IMR-90 (cell line): ENCODE measurements at regions not wholly inside any gene's neighbourhood (a gene's known extent, or its start where the extent isn't known, plus 50 kb on each side); places are given as distances from the start of the nearest gene placed in this dataset.
"Not testable (repeated sequence)": the region's sequence is repeated elsewhere in the genome, so short reads cannot be mapped to it uniquely, and the experiment has no call there.

Source experiments
- ATAC-seq: fragments of 200-7000 bp; cut with Tn5 transposase; 2 replicates; pipeline ENCODE4 v1.9.1; 2020; ENCODE audit warnings: low read depth, mild to moderate bottlenecking, moderate library complexity
- BruUV-seq: library from RNA; stranded (reverse); fragments of 400-500 nt; replicated peaks from 2 replicates; lab custom pipeline; 2021; lab: Mats Ljungman, UMichigan
- CTCF ChIA-PET: fragments of 300-600 bp; formaldehyde crosslinking; extraction: SDS; loops from one replicate; lab custom pipeline; 2021; ENCODE audit warnings: antibody characterized with exemption; lab: Yijun Ruan, JAX
- POLR2A ChIA-PET: fragments of 300-600 bp; sonication (Branson Sonifier 250); formaldehyde crosslinking; loops from one replicate; lab custom pipeline; 2022; ENCODE audit warnings: antibody characterized with exemption; ENCODE audit not compliant: unreplicated experiment; lab: Charles Lee
- DNase-seq: peaks from one replicate; pipeline ENCODE4 v3.0.0; 2013
- H2AFZ ChIP-seq: replicated peaks from 2 replicates; pipeline ENCODE3; 2013; ENCODE audit warnings: low read length, mild to moderate bottlenecking; ENCODE audit not compliant: poor library complexity
- H2AK5ac ChIP-seq: 2 replicates; pipeline ENCODE4 v1.6.1; 2013; ENCODE audit warnings: low read depth, low read length, inconsistent platforms
- H2AK9ac ChIP-seq: replicated peaks from 2 replicates; pipeline ENCODE3; 2013; ENCODE audit warnings: mild to moderate bottlenecking, low read depth, low read length, moderate library complexity; ENCODE audit not compliant: poor library complexity
- H2BK120ac ChIP-seq: 2 replicates; pipeline ENCODE4 v1.6.1; 2013; ENCODE audit warnings: low read depth, low read length, inconsistent platforms
- H2BK15ac ChIP-seq: 3 replicates; pipeline ENCODE4 v1.6.1; 2013; ENCODE audit warnings: low read depth, low read length, inconsistent platforms
- H2BK20ac ChIP-seq: 2 replicates; pipeline ENCODE4 v1.6.1; 2013; ENCODE audit warnings: low read depth, mild to moderate bottlenecking, inconsistent platforms, low read length, moderate library complexity
- H2BK5ac ChIP-seq: 2 replicates; pipeline ENCODE4 v1.6.1; 2013; ENCODE audit warnings: mild to moderate bottlenecking, low read depth, low read length, inconsistent platforms; ENCODE audit not compliant: poor library complexity, severe bottlenecking
- H3K14ac ChIP-seq: replicated peaks from 2 replicates; pipeline ENCODE4 v1.6.1; 2013; ENCODE audit warnings: low read depth, low read length, inconsistent platforms
- H3K18ac ChIP-seq: 2 replicates; pipeline ENCODE4 v1.6.1; 2013; ENCODE audit warnings: low read depth, low read length, control low read depth
- H3K23ac ChIP-seq: 2 replicates; pipeline ENCODE4 v1.6.1; 2013; ENCODE audit warnings: low read depth, low read length, inconsistent platforms
- H3K27ac ChIP-seq: 2 replicates; pipeline ENCODE4 v1.5.1; 2013; ENCODE audit warnings: mild to moderate bottlenecking, control low read depth, low read length; ENCODE audit not compliant: insufficient read depth
- H3K27me3 ChIP-seq: 2 replicates; pipeline ENCODE4 v1.6.1; 2013; ENCODE audit warnings: low read length; ENCODE audit not compliant: control insufficient read depth, insufficient read depth
- H3K36me3 ChIP-seq: 2 replicates; pipeline ENCODE4 v1.6.1; 2013; ENCODE audit warnings: low read length, mixed read lengths; ENCODE audit not compliant: control insufficient read depth, insufficient read depth
- H3K4ac ChIP-seq: 2 replicates; pipeline ENCODE4 v1.6.1; 2013; ENCODE audit warnings: low read depth, low read length, inconsistent platforms
- H3K4me1 ChIP-seq: 2 replicates; pipeline ENCODE4 v1.6.1; 2013; ENCODE audit warnings: low read length, mixed read lengths; ENCODE audit not compliant: control insufficient read depth, insufficient read depth
- H3K4me2 ChIP-seq: 2 replicates; pipeline ENCODE4 v1.6.1; 2013; ENCODE audit warnings: low read depth, mild to moderate bottlenecking, control low read depth, low read length, moderate library complexity
- H3K4me3 ChIP-seq: 2 replicates; pipeline ENCODE4 v1.5.1; 2013; ENCODE audit warnings: low read depth, mild to moderate bottlenecking, control low read depth, low read length, moderate library complexity; ENCODE audit not compliant: insufficient read depth
- H3K56ac ChIP-seq: 2 replicates; pipeline ENCODE4 v1.6.1; 2013; ENCODE audit warnings: low read length, inconsistent platforms; ENCODE audit not compliant: insufficient read depth; ENCODE audit errors: extremely low read depth
- H3K79me1 ChIP-seq, 2 experiments: 2 replicates each; pipeline ENCODE4 v1.6.1; 2013; ENCODE audit warnings: low read length in 2 of 2, inconsistent platforms in 1 of 2, low read depth in 1 of 2
- H3K9ac ChIP-seq: 2 replicates; pipeline ENCODE4 v1.6.1; 2013; ENCODE audit warnings: low read depth, low read length, control low read depth
- H3K9me1 ChIP-seq: 2 replicates; pipeline ENCODE4 v1.6.1; 2013; ENCODE audit warnings: low read length, inconsistent platforms; ENCODE audit not compliant: insufficient read depth
- H3K9me3 ChIP-seq: 2 replicates; pipeline ENCODE4 v1.6.1; 2013; ENCODE audit warnings: low read length; ENCODE audit not compliant: control insufficient read depth, insufficient read depth
- H4K20me1 ChIP-seq: 2 replicates; pipeline ENCODE4 v1.6.1; 2013; ENCODE audit warnings: low read length, inconsistent platforms; ENCODE audit not compliant: insufficient read depth
- H4K5ac ChIP-seq: 2 replicates; pipeline ENCODE4 v1.6.1; 2013; ENCODE audit warnings: mild to moderate bottlenecking, low read depth, low read length, control low read depth
- H4K8ac ChIP-seq, 2 experiments: 2 replicates each; pipeline ENCODE4 v1.6.1; 2013; ENCODE audit warnings: low read depth in 2 of 2, low read length in 2 of 2, control low read depth in 1 of 2, inconsistent platforms in 1 of 2
- H4K91ac ChIP-seq: 2 replicates; pipeline ENCODE4 v1.6.1; 2013; ENCODE audit warnings: low read depth, low read length, inconsistent platforms; ENCODE audit not compliant: insufficient read depth
- WGBS, 2 experiments: methylation state at CpG; one replicate each; pipeline versions ENCODE4 v1.1.5 to v1.1.7; 2013; ENCODE audit warnings: missing lambda C conversion rate in 2 of 2; ENCODE audit not compliant: insufficient read length in 1 of 2; ENCODE audit errors: extremely low coverage in 2 of 2; 5-methylcytosine and 5-hydroxymethylcytosine counted together
- dilution Hi-C: fragments of 300-500 bp; cut with HindIII; formaldehyde crosslinking; loops from one replicate; pipeline ENCODE4 v1.14.3; 2018; ENCODE audit warnings: low sequenced_read_pairs; ENCODE audit not compliant: unreplicated experiment
- in situ Hi-C: fragments of 300-500 bp; cut with MboI; formaldehyde crosslinking; loops from 3 replicates; pipeline ENCODE4 v1.14.3; 2019; ENCODE audit warnings: low sequenced_read_pairs, inconsistent platforms, mixed read lengths
- intact Hi-C: fragments of 100-400 bp; cut with micrococcal nuclease; formaldehyde crosslinking; loops from 2 replicates; pipeline ENCODE4 v1.10.0; 2022

- intact Hi-C loops, H3K79me1 ChIP-seq, H4K5ac ChIP-seq, DNase-seq, CTCF ChIA-PET, dilution Hi-C loops, H3K4me2 ChIP-seq, ATAC-seq, H2BK5ac ChIP-seq, H2BK15ac ChIP-seq, H3K4ac ChIP-seq, H3K14ac ChIP-seq, H2AK9ac ChIP-seq, H3K36me3 ChIP-seq, H3K4me3 ChIP-seq, H2AK5ac ChIP-seq, H3K23ac ChIP-seq, H4K91ac ChIP-seq, H2BK20ac ChIP-seq, BruUV-seq, H4K20me1 ChIP-seq, H3K18ac ChIP-seq, H3K9me1 ChIP-seq, H3K56ac ChIP-seq, in situ Hi-C loops, H2BK120ac ChIP-seq, H3K27ac ChIP-seq, H3K27me3 ChIP-seq, POLR2A ChIA-PET, H3K4me1 ChIP-seq, H3K9me3 ChIP-seq, H2AFZ ChIP-seq, H3K9ac ChIP-seq, H4K8ac ChIP-seq: not testable (repeated sequence)
- 83% methylated on average over 1 of the region's 13 CpGs; no CpG with 5 or more reads in 1 of the 2 experiments for WGBS, 2 experiments
These were observed 188.6 kb upstream of the EGLN3 start for GRCh38 chr14:34139160-34140121.
